Transverse colon (tissue), 4 donors: ENCODE measurements at regions not wholly inside any gene's neighbourhood (a gene's known extent, or its start where the extent isn't known, plus 50 kb on each side); places are given as distances from the start of the nearest gene placed in this dataset.

Source experiments
- DNase-seq: peaks from one replicate; pipeline ENCODE4 v3.0.0-alpha.2; 2019
- H3K27ac ChIP-seq, 4 donors: fragments of 200-600 bp; sonication (generic); 2 replicates each; pipeline ENCODE4 v1.5.1; 2016 to 2018; ENCODE audit warnings: inconsistent platforms in 4 of 4
- H3K27me3 ChIP-seq: fragments of 200-600 bp; sonication (generic); 2 replicates; pipeline ENCODE4 v1.5.1; 2017; ENCODE audit warnings: inconsistent platforms
- H3K36me3 ChIP-seq, 4 donors: fragments of 200-600 bp; sonication (generic); 2 replicates each; pipeline ENCODE4 v1.5.1; 2017 to 2019; ENCODE audit warnings: inconsistent platforms in 4 of 4
- H3K4me1 ChIP-seq, 4 donors: fragments of 200-600 bp; sonication (generic); 2 replicates each; pipeline ENCODE4 v1.5.1; 2017 to 2020; ENCODE audit warnings: inconsistent platforms in 4 of 4
- H3K4me3 ChIP-seq, 4 donors: fragments of 200-600 bp; sonication (generic); 1 replicate in 1 of 4; 2 replicates in 3 of 4; pipeline versions ENCODE4 v1.5.1 to v1.6.1; 2017 to 2019; ENCODE audit warnings: inconsistent platforms in 4 of 4
- H3K9me3 ChIP-seq, 2 donors: fragments of 200-600 bp; sonication (generic); 2 replicates each; pipeline ENCODE4 v1.5.1; 2017 to 2019; ENCODE audit warnings: inconsistent platforms in 2 of 2
- CTCF ChIP-seq, 5 experiments: fragments of 200-600 bp in 3 of 5; fragments of 450-650 bp in 2 of 5; sonication (generic) in 3 of 5; IDR thresholded peaks; 1 replicate in 2 of 5; 2 replicates in 3 of 5; pipeline ENCODE4 v1.5.1; 2016 to 2017; ENCODE audit warnings: antibody characterized with exemption in 5 of 5, inconsistent platforms in 3 of 5, mild to moderate bottlenecking in 2 of 5, moderate library complexity in 1 of 5
- EP300 ChIP-seq: sonication (generic); formaldehyde crosslinking; IDR thresholded peaks from one replicate; pipeline ENCODE4 v1.6.1; 2017; ENCODE audit warnings: antibody characterized with exemption, low read depth
- POLR2A ChIP-seq: fragments of 450-650 bp; IDR thresholded peaks from one replicate; pipeline ENCODE4 v1.6.1; 2016; ENCODE audit warnings: antibody characterized with exemption, mild to moderate bottlenecking, moderate library complexity
- POLR2AphosphoS5 ChIP-seq, 3 donors: sonication (generic); formaldehyde crosslinking; IDR thresholded peaks; one replicate each; pipeline ENCODE4 v1.6.1; 2016; ENCODE audit warnings: antibody characterized with exemption in 3 of 3
- WGBS, 2 donors: methylation state at CpG; one replicate each; pipeline ENCODE4 v1.1.5; 2018; ENCODE audit warnings: low coverage in 1 of 2; 5-methylcytosine and 5-hydroxymethylcytosine counted together
- in situ Hi-C, 4 donors: fragments of 200-750 bp; cut with MboI; loops; one replicate each; pipeline versions ENCODE4 v1.15.0 to v1.15.1; 2017; ENCODE audit warnings: low sequenced_read_pairs in 3 of 4, low pct_ligation_motif_present in 1 of 4, low pct_unique_long_range_greater_than_20kb in 1 of 4
- intact Hi-C: fragments of 100-400 bp; cut with DNase I; formaldehyde crosslinking; loops from one replicate; pipeline ENCODE4 v1.15.1; 2023; ENCODE audit warnings: low total_unique reads

- Histone ChIP-seq H3K9me3 (no peaks in the 10 kb centered on the region), H3K4me3 (no peak overlapping the region), H3K4me1 (no peaks in the 10 kb centered on the region), H3K27ac (no peak overlapping the region), H3K27me3 (no peaks in the 10 kb centered on the region), H3K36me3 (no peaks in the 10 kb centered on the region)
- intact Hi-C loops (no loop called here), in situ Hi-C loops (no loop called here)
- TF ChIP-seq CTCF (IDR thresholded peaks at IDR 0.05) (no peak), POLR2A (no peak), EP300 (no peak), POLR2AphosphoS5 (IDR thresholded peaks at IDR 0.05) (no peak)
- no peak for DNase-seq
These were observed 52.3 kb upstream of the HNF1B start for GRCh38 chr17:37797206-37797605.

GRCh38 chr17:37796076-37796475, 51.2 kb upstream of the HNF1B start:
- Histone ChIP-seq H3K36me3 (no peaks in the 10 kb centered on the region), H3K4me3 (no peak overlapping the region), H3K27ac (no peak overlapping the region), H3K4me1 (no peaks in the 10 kb centered on the region), H3K27me3 (peaks cover 3% of the 10 kb centered on the region), H3K9me3 (no peaks in the 10 kb centered on the region)
- 86% methylated on average over 8 of the region's 8 CpGs; no CpG with 5 or more reads in 1 of the 2 donors for WGBS, 2 donors
- no peak for DNase-seq
- in situ Hi-C loops (no loop called here), intact Hi-C loops (no loop called here)
- TF ChIP-seq POLR2A = no peak
- no peak for TF ChIP-seq CTCF (IDR thresholded peaks at IDR 0.05)
- TF ChIP-seq EP300 = no peak
- TF ChIP-seq POLR2AphosphoS5 (IDR thresholded peaks at IDR 0.05) = no peak
